Neuronal stem cell (in vitro differentiated cells): ENCODE measurements at regions not wholly inside any gene's neighbourhood (a gene's known extent, or its start where the extent isn't known, plus 50 kb on each side); places are given as distances from the start of the nearest gene placed in this dataset.
"Not testable (repeated sequence)": the region's sequence is repeated elsewhere in the genome, so short reads cannot be mapped to it uniquely, and the experiment has no call there.

Experiments
- DNase-seq: peaks from one replicate; pipeline ENCODE4 v3.0.0-alpha.2; 2013; ENCODE audit warnings: low spot score
- H2AFZ ChIP-seq: one replicate; pipeline ENCODE4 v1.6.1; 2013; ENCODE audit warnings: mild to moderate bottlenecking, low read length, inconsistent platforms
- H2AK5ac ChIP-seq: 2 replicates; pipeline ENCODE4 v1.6.1; 2013; ENCODE audit warnings: low read depth, mild to moderate bottlenecking, inconsistent platforms, low read length, moderate library complexity, mixed read lengths
- H2BK120ac ChIP-seq: 2 replicates; pipeline ENCODE4 v1.6.1; 2013; ENCODE audit warnings: low read depth, mild to moderate bottlenecking, inconsistent platforms, low read length, moderate library complexity, mixed read lengths
- H2BK12ac ChIP-seq: one replicate; pipeline ENCODE4 v1.6.1; 2013; ENCODE audit warnings: low read length, inconsistent platforms
- H2BK15ac ChIP-seq: 2 replicates; pipeline ENCODE4 v1.6.1; 2013; ENCODE audit warnings: mild to moderate bottlenecking, low read length, inconsistent platforms, mixed read lengths
- H2BK5ac ChIP-seq: one replicate; pipeline ENCODE4 v1.6.1; 2013; ENCODE audit warnings: inconsistent platforms, mild to moderate bottlenecking, low read length, moderate library complexity
- H3K14ac ChIP-seq: one replicate; pipeline ENCODE4 v1.6.1; 2013; ENCODE audit warnings: low read length, inconsistent platforms
- H3K18ac ChIP-seq: 2 replicates; pipeline ENCODE4 v1.6.1; 2013; ENCODE audit warnings: low read length, inconsistent platforms
- H3K23ac ChIP-seq: 2 replicates; pipeline ENCODE4 v1.6.1; 2013; ENCODE audit warnings: low read depth, mild to moderate bottlenecking, mixed read lengths, low read length, inconsistent platforms; ENCODE audit not compliant: poor library complexity
- H3K27ac ChIP-seq: replicated peaks from 3 replicates; pipeline ENCODE4 v1.5.1; 2013; ENCODE audit warnings: low read length, inconsistent platforms
- H3K27me3 ChIP-seq, 3 experiments: 2 replicates each; pipeline ENCODE4 v1.6.1; 2013; ENCODE audit warnings: low read length in 3 of 3, mild to moderate bottlenecking in 2 of 3, inconsistent platforms in 1 of 3, low read depth in 1 of 3, mixed read lengths in 1 of 3, moderate library complexity in 1 of 3; ENCODE audit not compliant: control insufficient read depth in 3 of 3, insufficient read depth in 3 of 3
- H3K36me3 ChIP-seq, 2 donors: replicated peaks in 1 of 2; 2 replicates each; pipeline ENCODE4 v1.6.1; 2013; ENCODE audit warnings: low read length in 2 of 2; ENCODE audit not compliant: control insufficient read depth in 2 of 2, insufficient read depth in 2 of 2
- H3K4ac ChIP-seq: 2 replicates; pipeline ENCODE4 v1.6.1; 2013; ENCODE audit warnings: inconsistent platforms, mild to moderate bottlenecking, low read length, moderate library complexity
- H3K4me1 ChIP-seq, 2 donors: 1 replicate in 1 of 2; 2 replicates in 1 of 2; pipeline ENCODE4 v1.6.1; 2013; ENCODE audit warnings: low read length in 2 of 2, low read depth in 1 of 2; ENCODE audit not compliant: control insufficient read depth in 2 of 2, insufficient read depth in 1 of 2
- H3K4me2 ChIP-seq: one replicate; pipeline ENCODE4 v1.6.1; 2013; ENCODE audit warnings: mild to moderate bottlenecking, low read length, inconsistent platforms; ENCODE audit not compliant: insufficient read depth, poor library complexity, severe bottlenecking
- H3K4me3 ChIP-seq, 2 donors: 2 replicates each; pipeline ENCODE4 v1.5.1; 2013; ENCODE audit warnings: low read length in 2 of 2, mild to moderate bottlenecking in 2 of 2, inconsistent platforms in 1 of 2, moderate library complexity in 1 of 2
- H3K79me1 ChIP-seq: one replicate; pipeline ENCODE4 v1.6.1; 2013; ENCODE audit warnings: low read depth, mild to moderate bottlenecking, inconsistent platforms, low read length, moderate library complexity
- H3K9ac ChIP-seq: one replicate; pipeline ENCODE4 v1.6.1; 2013; ENCODE audit warnings: mild to moderate bottlenecking, low read depth, low read length, inconsistent platforms; ENCODE audit not compliant: poor library complexity
- H3K9me3 ChIP-seq, 2 donors: replicated peaks in 1 of 2; 2 replicates each; pipeline versions ENCODE3 to v1.6.1; 2013; ENCODE audit warnings: low read length in 2 of 2, mild to moderate bottlenecking in 2 of 2, inconsistent platforms in 1 of 2, low read depth in 1 of 2, mixed read lengths in 1 of 2, moderate library complexity in 1 of 2; ENCODE audit not compliant: control insufficient read depth in 2 of 2, insufficient read depth in 1 of 2
- H4K8ac ChIP-seq: one replicate; pipeline ENCODE4 v1.6.1; 2013; ENCODE audit warnings: low read depth, mild to moderate bottlenecking, inconsistent platforms, low read length, moderate library complexity
- H4K91ac ChIP-seq: one replicate; pipeline ENCODE4 v1.6.1; 2013; ENCODE audit warnings: low read length, low read depth, mild to moderate bottlenecking, inconsistent platforms; ENCODE audit not compliant: poor library complexity
- WGBS, 2 donors: extraction: QIAGEN DNeasy Blood & Tissue Kit; methylation state at CpG; one replicate each; pipeline ENCODE4 v1.1.7; 2013; ENCODE audit warnings: missing lambda C conversion rate in 2 of 2, mixed read lengths in 1 of 2; ENCODE audit not compliant: insufficient read length in 2 of 2, insufficient replicate concordance in 1 of 2; ENCODE audit errors: extremely low coverage in 2 of 2; 5-methylcytosine and 5-hydroxymethylcytosine counted together

DNA sequence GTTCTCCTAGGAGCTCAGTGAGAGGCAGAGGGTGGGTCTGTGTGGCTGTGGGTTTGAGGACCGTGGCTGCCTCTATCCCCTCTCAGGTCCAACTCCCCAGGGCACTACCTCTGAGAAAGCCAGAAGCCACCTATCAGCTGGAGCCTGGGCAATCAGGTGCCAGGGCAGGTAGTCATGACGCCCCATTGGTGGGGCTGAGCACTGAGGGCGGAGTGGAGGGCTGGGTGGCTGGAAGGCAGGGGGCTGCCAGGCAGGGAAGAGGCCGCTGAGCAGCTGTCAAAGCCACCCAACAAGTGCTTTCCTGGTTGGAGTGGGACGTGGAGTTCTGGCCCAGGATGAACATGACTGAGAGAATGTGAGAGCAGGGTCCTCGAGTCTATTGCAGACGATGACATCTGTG is 164.9 kb upstream of the AJAP1 start:
- no peak overlapping the region for H3K18ac ChIP-seq
- no peaks in the 10 kb centered on the region for H3K79me1 ChIP-seq
- no peak overlapping the region for H4K91ac ChIP-seq
- no CpG with 5 or more reads among the region's 7 CpGs for WGBS, 2 donors
- no peak for DNase-seq
- H2BK5ac ChIP-seq, result no peak overlapping the region
- H2BK15ac ChIP-seq, result no peak overlapping the region
- no peak overlapping the region for H4K8ac ChIP-seq
- H3K9ac ChIP-seq, result no peak overlapping the region
- no peak overlapping the region for H3K27ac ChIP-seq
- no peak overlapping the region for H2BK12ac ChIP-seq
- H3K4me3 ChIP-seq, result no peak overlapping the region
- H3K4me1 ChIP-seq, result peaks cover 0 to 5% of the 10 kb centered on the region in 2 donors
- no peak overlapping the region for H3K4me2 ChIP-seq
- H3K36me3 ChIP-seq, result no peaks in the 10 kb centered on the region
- peaks cover 0 to 2% of the 10 kb centered on the region in 2 donors for H3K9me3 ChIP-seq
- no peak overlapping the region for H2BK120ac ChIP-seq
- H2AK5ac ChIP-seq, result no peak overlapping the region
- H3K27me3 ChIP-seq, result no peaks in the 10 kb centered on the region
- no peak overlapping the region for H3K23ac ChIP-seq
- H3K14ac ChIP-seq, result no peak overlapping the region
- no peak overlapping the region for H3K4ac ChIP-seq
- H2AFZ ChIP-seq, result no peak overlapping the region

DNA sequence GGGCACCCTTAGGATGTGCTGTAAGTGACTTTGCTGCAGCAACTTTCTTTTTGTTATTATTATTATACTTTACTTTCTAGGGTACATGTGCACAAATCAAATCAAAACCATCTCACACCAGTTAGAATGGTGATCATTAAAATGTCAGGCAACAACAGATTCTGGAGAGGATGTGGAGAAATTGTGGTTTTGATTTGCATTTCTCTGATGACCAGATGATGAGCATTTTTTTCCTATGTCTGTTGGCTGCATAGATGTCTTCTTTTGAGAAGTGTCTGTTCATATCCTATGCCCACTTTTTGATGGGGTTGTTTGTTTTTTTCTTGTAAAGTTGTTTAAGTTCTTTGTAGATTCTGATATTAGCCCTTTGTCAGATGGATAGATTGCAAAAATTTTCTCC is 164.4 kb upstream of the AJAP1 start:
- not testable (repeated sequence) for H3K18ac ChIP-seq, H3K9ac ChIP-seq, H3K27me3 ChIP-seq, H3K9me3 ChIP-seq, H2BK120ac ChIP-seq, H2BK5ac ChIP-seq, H2BK15ac ChIP-seq, H3K4ac ChIP-seq, H2AK5ac ChIP-seq, H3K14ac ChIP-seq, DNase-seq, H3K79me1 ChIP-seq, H3K36me3 ChIP-seq, H3K4me1 ChIP-seq, H2BK12ac ChIP-seq, H2AFZ ChIP-seq, H4K8ac ChIP-seq, H3K4me2 ChIP-seq, H4K91ac ChIP-seq, H3K27ac ChIP-seq, H3K4me3 ChIP-seq, H3K23ac ChIP-seq

DNA sequence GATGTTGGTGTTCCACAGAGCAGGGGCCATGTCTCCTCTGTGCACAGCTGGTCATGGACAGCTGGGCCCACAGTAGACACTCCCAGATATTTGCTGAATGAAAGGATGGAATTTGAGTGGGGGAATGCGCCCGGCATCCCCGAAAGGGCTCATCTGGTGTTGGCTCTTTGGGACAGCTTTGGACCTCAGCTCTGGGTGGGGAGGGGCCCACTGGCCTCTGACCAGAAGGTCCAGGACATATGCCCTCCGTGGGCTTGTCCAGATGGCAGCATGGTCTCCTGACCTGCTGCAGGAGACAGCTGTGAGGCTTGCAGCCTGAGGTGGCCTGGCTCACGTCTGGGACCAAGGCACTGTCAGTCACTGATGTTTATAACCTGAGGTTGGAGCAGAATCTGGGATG is 160.4 kb upstream of the AJAP1 start:
- H3K79me1 ChIP-seq, result peaks cover 2% of the 10 kb centered on the region
- H2BK5ac ChIP-seq, result no peak overlapping the region
- H3K9me3 ChIP-seq, result peaks cover 0 to 3% of the 10 kb centered on the region in 2 donors
- no peak overlapping the region for H3K4me3 ChIP-seq
- no peak overlapping the region for H2BK12ac ChIP-seq
- peak overlapping the region; percentile 66 for H3K18ac ChIP-seq
- H2AFZ ChIP-seq, result no peak overlapping the region
- H3K36me3 ChIP-seq, result no peaks in the 10 kb centered on the region
- H3K4me1 ChIP-seq, result no peaks in the 10 kb centered on the region
- peak overlapping the region; percentile 67 for H2AK5ac ChIP-seq
- no peak overlapping the region for H3K4me2 ChIP-seq
- WGBS, 2 donors, result no CpG with 5 or more reads among the region's 5 CpGs
- no peak overlapping the region for H3K27ac ChIP-seq
- no peak overlapping the region for H4K8ac ChIP-seq
- DNase-seq, result no peak
- no peaks in the 10 kb centered on the region for H3K27me3 ChIP-seq
- no peak overlapping the region for H2BK15ac ChIP-seq
- H3K14ac ChIP-seq, result no peak overlapping the region
- H2BK120ac ChIP-seq, result no peak overlapping the region
- H3K23ac ChIP-seq, result no peak overlapping the region
- no peak overlapping the region for H3K9ac ChIP-seq
- peak overlapping the region; percentile 2 for H3K4ac ChIP-seq
- H4K91ac ChIP-seq, result no peak overlapping the region

DNA sequence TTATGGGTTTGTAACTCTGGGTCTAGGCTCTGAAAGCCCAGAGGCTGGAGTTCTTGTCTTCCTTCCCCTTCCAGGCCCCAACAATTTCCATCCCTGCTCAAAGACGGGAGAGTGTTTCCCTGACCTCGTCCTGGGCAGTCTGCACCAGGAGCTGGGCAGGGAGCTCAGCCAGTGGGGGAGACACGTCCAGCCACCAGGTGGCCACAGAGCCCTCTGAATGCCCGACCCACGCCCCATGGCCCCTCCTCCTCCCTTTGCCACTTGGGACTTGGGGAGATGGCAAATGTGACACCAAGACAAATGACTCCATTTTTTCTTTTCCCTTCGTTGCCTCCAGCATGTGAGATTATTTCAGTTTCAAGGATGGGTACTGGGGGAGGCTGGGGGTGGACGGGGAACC is 159.9 kb upstream of the AJAP1 start:
- Histone ChIP-seq H3K36me3 (no peaks in the 10 kb centered on the region), H3K4me2 (no peak overlapping the region), H3K4ac (no peak overlapping the region), H3K18ac (no peak overlapping the region), H2BK120ac (no peak overlapping the region), H2AK5ac (peak overlapping the region; percentile 67), H3K14ac (no peak overlapping the region), H4K91ac (no peak overlapping the region), H3K4me1 (no peaks in the 10 kb centered on the region), H2BK15ac (no peak overlapping the region), H3K79me1 (peaks cover 2% of the 10 kb centered on the region), H2BK5ac (no peak overlapping the region), H3K4me3 (no peak overlapping the region), H3K23ac (peak overlapping the region; percentile 53), H4K8ac (no peak overlapping the region), H3K9me3 (peaks cover 0 to 3% of the 10 kb centered on the region in 2 donors), H3K27ac (no peak overlapping the region), H3K9ac (no peak overlapping the region), H2AFZ (no peak overlapping the region), H2BK12ac (no peak overlapping the region), H3K27me3 (no peaks in the 10 kb centered on the region)
- no peak for DNase-seq
- WGBS, 2 donors, result no CpG with 5 or more reads among the region's 7 CpGs
